Stimulated activated CD4-positive, alpha-beta T cell treated with anti-CD3 and anti-CD28 coated beads, Interleukin-4, amount 100 ng/mL, for 24 hours (primary cell): ENCODE measurements at regions not wholly inside any gene's neighbourhood (a gene's known extent, or its start where the extent isn't known, plus 50 kb on each side); places are given as distances from the start of the nearest gene placed in this dataset.

Experiments
- DNase-seq: peaks from one replicate; pipeline ENCODE4 v3.0.0-alpha.2; 2020

GRCh38 chr2:82576656-82577055 lies 1882.4 kb downstream of the SUCLG1 start:
- no peak for DNase-seq

GRCh38 chr2:82539280-82539621 lies 1919.8 kb downstream of the SUCLG1 start:
- DNase-seq, result no peak

GRCh38 chr2:82538590-82539279 lies 1920.3 kb downstream of the SUCLG1 start:
- no peak for DNase-seq

- DNase-seq, result no peak
Observed at GRCh38 chr2:82528288-82528687, 1930.8 kb downstream of the SUCLG1 start.

GRCh38 chr2:82527124-82527523 lies 1932.0 kb downstream of the SUCLG1 start:
- no peak for DNase-seq

GRCh38 chr2:82526277-82526676 lies 1932.8 kb downstream of the SUCLG1 start:
- DNase-seq, result no peak

- DNase-seq, result no peak
Observed at GRCh38 chr2:82525744-82526143, 1933.3 kb downstream of the SUCLG1 start.

GRCh38 chr2:82524826-82525225 lies 1934.3 kb downstream of the SUCLG1 start:
- DNase-seq, result no peak

GRCh38 chr2:82511894-82512293 lies 1947.2 kb downstream of the SUCLG1 start:
- DNase-seq, result no peak

GRCh38 chr2:82508702-82509101 lies 1950.4 kb downstream of the SUCLG1 start:
- no peak for DNase-seq

- no peak for DNase-seq
Observed at GRCh38 chr2:82507657-82508056, 1951.4 kb downstream of the SUCLG1 start.

- DNase-seq, result no peak
Observed at GRCh38 chr2:82501217-82501616, 1957.9 kb downstream of the SUCLG1 start.

- no peak for DNase-seq
Observed at GRCh38 chr2:82498777-82499443, 1960.2 kb downstream of the SUCLG1 start.

GRCh38 chr2:82494739-82495138 lies 1964.3 kb downstream of the SUCLG1 start:
- no peak for DNase-seq

- no peak for DNase-seq
Observed at GRCh38 chr2:82491591-82491990, 1967.5 kb downstream of the SUCLG1 start.

- DNase-seq, result no peak
Observed at GRCh38 chr2:82487354-82487753, 1971.7 kb downstream of the SUCLG1 start.

- no peak for DNase-seq
Observed at GRCh38 chr2:82485701-82486100, 1973.4 kb downstream of the SUCLG1 start.

- no peak for DNase-seq
Observed at GRCh38 chr2:82481207-82481606, 1977.9 kb downstream of the SUCLG1 start.

- no peak for DNase-seq
Observed at GRCh38 chr2:82478641-82479040, 1980.4 kb downstream of the SUCLG1 start.

- no peak for DNase-seq
Observed at GRCh38 chr2:82476094-82476493, 1983.0 kb downstream of the SUCLG1 start.

- no peak for DNase-seq
Observed at GRCh38 chr2:82428251-82428650, 2030.8 kb downstream of the SUCLG1 start.

- DNase-seq, result no peak
Observed at GRCh38 chr2:82412021-82412420, 2047.1 kb downstream of the SUCLG1 start.

- no peak for DNase-seq
Observed at GRCh38 chr2:82411071-82411470, 2048.0 kb downstream of the SUCLG1 start.

- no peak for DNase-seq
Observed at GRCh38 chr2:82395531-82395930, 2063.5 kb downstream of the SUCLG1 start.

- no peak for DNase-seq
Observed at GRCh38 chr2:82391386-82391785, 2067.7 kb downstream of the SUCLG1 start.
